ENCODE measurements at regions not wholly inside any gene's neighbourhood (a gene's known extent, or its start where the extent isn't known, plus 50 kb on each side); places are given as distances from the start of the nearest gene placed in this dataset.

- no peak for TF ChIP-seq CTCF (IDR thresholded peaks at IDR 0.05)
- no peak for TF ChIP-seq POLR2A (IDR thresholded peaks at IDR 0.05)
Observed at GRCh38 chr1:88210103-88210787, 473.8 kb upstream of the PKN2 start.
